ENCODE measurements at regions not wholly inside any gene's neighbourhood (a gene's known extent, or its start where the extent isn't known, plus 50 kb on each side); places are given as distances from the start of the nearest gene placed in this dataset.

DNA sequence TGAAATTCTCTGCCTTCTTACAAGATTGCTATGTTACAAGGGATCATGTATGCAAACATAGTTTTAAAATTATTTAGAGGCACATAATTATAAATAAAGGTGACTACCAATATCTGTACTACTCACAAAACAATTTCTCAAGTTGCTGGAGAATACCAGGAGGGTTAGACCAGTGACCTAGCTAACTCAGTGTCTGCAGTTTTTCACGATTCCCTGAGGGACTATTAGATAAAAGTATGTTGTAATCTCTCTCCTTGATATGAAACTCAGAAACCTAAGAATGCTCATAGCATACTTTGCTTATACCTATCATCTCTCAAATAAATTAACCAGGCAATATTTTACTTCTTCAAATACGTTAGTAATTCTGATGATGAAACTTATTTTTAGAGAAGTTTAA lies 534.0 kb upstream of the ANKRD30A start:
- FAIRE-seq, result no peak

DNA sequence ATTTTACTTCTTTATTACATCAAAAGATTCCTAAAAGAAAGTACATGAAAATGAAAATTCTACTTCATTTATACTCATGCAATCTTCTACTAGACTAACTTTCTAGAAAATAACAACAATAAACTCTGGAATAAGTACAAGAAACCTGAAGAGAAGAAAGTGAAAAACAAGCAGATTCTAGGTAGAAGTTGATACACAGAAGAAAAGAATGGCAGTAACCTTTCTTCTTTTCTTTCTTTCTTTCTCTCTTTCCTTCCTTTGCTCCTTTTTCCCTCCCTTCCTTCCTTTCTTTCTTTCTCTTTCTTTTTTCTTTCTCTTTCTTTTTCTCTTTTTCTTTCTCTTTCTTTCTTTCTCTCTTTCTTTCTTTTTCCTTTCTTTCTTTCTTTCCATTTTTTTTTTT lies 541.7 kb upstream of the ANKRD30A start:
- DNase-seq (ENCODE audit: insufficient read length, low spot score) (no peak), FAIRE-seq (no peak)
- TF ChIP-seq POLR2A (IDR thresholded peaks at IDR 0.05; ENCODE audit: low read depth, low read length), result no peak

More for the DNA sequence above, 534.0 kb upstream of the ANKRD30A start:
- DNase-seq (ENCODE audit: insufficient read length, low spot score), result no peak
- no peak for TF ChIP-seq POLR2A (IDR thresholded peaks at IDR 0.05; ENCODE audit: low read depth, low read length)

DNA sequence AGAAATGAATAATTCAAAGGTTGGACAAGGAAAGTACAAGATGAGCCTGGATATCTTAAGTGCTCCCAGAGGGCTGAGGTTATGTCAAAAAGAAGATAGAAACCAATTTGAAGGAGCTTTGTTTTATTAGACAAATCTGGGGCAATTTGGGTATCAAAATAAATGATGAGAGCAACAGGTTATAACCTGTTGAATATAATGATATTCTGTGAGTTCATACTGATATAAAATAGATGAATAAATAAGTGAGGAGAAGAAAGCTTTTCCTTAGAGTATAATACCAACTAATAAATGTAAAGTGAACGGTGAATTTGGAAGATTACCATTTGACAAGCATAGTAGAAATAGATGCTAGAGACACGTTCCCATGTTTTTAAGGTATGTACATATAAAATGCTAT lies 544.2 kb upstream of the ANKRD30A start:
- no peak for DNase-seq (ENCODE audit: insufficient read length, low spot score)
- FAIRE-seq, result no peak
- no peak for TF ChIP-seq POLR2A (IDR thresholded peaks at IDR 0.05; ENCODE audit: low read depth, low read length)

DNA sequence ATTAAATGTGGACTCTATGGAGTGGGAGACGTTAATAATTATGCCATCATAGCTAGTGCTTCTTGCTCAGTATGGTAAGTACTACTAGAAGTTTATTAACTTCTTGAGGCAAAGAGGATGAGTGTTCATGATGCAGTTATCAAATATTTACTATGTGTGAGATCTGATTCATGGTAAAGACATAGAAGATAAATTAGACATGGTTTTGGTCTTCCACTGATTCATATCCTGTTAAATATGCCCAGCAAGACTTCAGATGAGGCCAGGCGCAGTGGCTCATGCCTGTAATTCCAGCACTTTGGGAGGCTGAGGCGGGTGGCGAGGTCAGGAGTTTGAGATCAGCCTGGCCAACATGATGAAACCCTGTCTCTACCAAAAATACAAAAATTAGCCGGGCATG lies 547.1 kb upstream of the ANKRD30A start:
- TF ChIP-seq POLR2A (IDR thresholded peaks at IDR 0.05; ENCODE audit: low read depth, low read length), result no peak
- DNase-seq (ENCODE audit: insufficient read length, low spot score) (peak; percentile 31), FAIRE-seq (peak; percentile 57)

DNA sequence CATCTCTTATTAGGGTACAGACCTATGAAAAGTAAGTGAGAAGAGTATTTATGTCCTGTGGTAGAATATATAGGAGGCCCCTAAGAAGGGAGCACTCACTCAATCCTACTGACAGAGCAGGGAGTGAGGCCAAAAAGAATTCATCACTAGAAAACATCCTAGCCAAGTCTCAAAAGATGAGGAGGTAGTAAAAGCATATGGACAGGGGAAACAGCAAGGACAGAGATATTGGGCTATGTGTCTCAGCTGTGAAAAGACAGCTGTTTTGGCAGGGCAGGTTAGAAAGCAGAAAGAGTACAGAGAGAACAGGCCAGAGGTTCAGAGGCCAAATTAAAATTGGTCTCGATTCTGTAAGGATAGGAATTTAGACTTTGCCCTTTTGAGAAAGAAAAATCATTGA lies 548.3 kb upstream of the ANKRD30A start:
- FAIRE-seq, result peak; percentile 57
- no peak for TF ChIP-seq POLR2A (IDR thresholded peaks at IDR 0.05; ENCODE audit: low read depth, low read length)

DNA sequence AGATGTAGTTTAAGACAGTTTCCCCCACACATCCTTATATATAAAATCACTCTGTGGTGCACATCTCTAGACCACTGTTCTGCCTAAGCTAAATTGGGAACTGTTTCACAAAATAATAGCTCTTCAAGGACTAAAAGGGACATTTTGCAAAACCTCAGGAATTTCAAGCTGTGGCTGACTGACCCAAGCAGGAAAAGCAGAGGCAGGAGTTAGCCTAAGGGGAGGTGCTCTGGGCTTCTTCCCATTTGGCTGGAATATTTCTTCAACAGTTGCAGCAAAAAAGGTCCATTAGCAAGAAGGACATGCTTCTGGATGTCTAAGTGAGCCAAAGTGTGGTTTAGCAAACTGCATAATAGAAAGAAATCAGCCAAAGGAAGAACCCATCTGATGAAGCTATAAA lies 551.2 kb upstream of the ANKRD30A start:
- no peak for DNase-seq (ENCODE audit: insufficient read length, low spot score)
- no peak for FAIRE-seq
- TF ChIP-seq POLR2A (IDR thresholded peaks at IDR 0.05; ENCODE audit: low read depth, low read length), result no peak

More for the DNA sequence above, 548.3 kb upstream of the ANKRD30A start:
- no peak for DNase-seq (ENCODE audit: insufficient read length, low spot score)

DNA sequence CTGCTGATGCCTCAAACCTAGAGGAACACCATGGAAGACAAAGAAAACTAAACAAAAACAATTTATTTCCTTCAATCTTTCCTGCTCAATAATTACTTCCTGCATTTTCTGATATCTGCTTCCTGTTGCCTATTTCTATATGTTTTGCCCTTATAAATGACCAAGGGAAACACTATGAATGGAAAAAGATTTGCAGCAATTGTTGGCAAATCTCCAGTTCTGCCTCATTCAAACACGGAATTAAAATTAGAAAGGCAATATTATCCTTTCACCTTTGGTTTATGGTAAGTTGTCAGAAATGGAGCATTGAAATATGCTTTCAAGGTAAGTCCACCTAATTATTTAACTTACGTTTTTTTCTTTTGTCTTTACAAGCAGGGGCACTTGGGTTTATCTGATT lies 552.2 kb upstream of the ANKRD30A start:
- no peak for DNase-seq (ENCODE audit: insufficient read length, low spot score)
- no peak for FAIRE-seq
- TF ChIP-seq POLR2A (IDR thresholded peaks at IDR 0.05; ENCODE audit: low read depth, low read length), result no peak

DNA sequence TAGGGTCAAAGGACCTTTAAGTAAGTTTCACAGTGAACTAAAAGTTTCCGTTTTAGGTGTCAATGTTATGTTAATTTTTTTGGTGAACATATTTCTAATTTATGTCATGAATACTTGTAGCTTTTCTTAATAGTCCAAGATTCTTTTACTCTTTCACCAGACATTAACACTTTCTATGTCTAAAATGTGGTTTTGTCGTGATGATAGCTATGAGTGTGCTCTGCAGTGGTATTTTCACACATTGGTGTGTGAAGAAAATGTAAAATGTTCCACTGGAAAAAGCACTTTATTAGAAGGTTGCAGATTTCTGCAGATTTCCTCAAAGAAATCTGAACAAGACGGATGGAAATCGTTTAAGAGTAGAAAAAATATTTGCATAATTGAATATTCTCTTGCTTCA lies 561.0 kb upstream of the ANKRD30A start:
- TF ChIP-seq POLR2A (IDR thresholded peaks at IDR 0.05; ENCODE audit: low read depth, low read length), result no peak
- DNase-seq (ENCODE audit: insufficient read length, low spot score), result no peak
- FAIRE-seq, result no peak

DNA sequence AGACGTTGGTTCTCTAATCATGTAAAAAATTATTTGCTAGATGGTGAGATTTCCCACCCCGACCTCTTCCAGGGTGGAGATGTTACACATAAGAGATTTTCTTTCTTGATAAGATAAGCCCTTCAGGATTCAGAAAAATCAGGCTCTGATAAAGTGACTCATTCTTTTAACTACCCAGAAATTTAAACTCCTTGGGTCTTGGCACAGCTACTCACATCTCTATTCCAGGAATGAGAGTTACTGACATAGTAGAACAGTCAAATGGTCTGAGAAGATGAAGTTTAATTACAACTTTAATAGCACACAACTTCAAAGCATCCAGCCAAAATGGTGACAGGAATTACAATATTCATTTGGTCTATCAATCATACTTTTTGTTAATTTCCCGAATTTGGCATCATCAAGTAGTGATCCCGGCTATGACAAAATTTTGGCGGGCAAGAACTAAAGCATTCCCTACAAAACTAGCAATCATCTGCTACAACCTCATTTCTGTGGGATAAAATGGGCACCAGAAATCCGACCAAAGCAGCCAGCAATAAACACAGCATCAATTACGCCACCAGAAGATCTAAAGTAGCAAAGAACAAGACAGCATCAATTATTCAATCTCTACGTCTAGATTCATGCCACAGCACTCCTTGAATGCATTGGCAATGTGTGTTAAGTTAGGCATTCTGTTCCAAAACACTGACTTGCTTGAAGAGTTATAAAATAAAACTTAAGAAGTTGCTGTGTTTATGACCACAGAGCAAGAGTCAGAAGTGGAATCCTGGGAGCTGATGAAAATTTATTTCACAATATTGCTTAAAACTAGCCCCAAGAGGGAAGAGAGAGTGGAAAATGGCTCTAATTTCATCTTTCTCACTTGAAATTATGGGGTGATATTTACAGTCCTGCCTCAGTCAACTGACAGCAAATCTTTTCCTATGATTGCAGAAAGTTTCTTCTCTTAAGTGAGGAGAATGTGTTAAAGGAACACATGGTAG lies 565.7 kb upstream of the ANKRD30A start:
- peak; percentile 41 for FAIRE-seq

DNA sequence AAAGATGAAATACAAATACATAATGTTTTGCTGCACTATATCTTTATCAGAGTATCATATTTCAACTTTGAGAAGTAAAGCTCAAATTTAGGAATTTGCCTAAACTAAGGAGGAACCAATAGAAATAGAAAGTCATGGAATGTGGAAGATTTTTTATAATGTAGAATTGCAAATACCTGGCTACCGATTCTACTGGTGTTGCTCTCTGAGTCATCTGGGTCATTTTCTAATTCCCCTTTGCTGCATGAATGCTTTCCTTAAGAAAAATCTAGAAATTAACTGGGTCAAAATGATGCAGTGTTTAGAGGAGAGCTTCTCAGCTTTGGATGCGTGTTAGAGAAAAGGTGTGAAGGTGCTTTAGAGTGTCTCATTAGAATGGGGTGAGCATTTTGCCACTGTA lies 568.9 kb upstream of the ANKRD30A start:
- no peak for TF ChIP-seq POLR2A (IDR thresholded peaks at IDR 0.05; ENCODE audit: low read depth, low read length)
- no peak for FAIRE-seq
- DNase-seq (ENCODE audit: insufficient read length, low spot score), result no peak

More for the DNA sequence above, 565.7 kb upstream of the ANKRD30A start:
- DNase-seq (ENCODE audit: insufficient read length, low spot score), result no peak
- TF ChIP-seq POLR2A (IDR thresholded peaks at IDR 0.05; ENCODE audit: low read depth, low read length), result no peak

DNA sequence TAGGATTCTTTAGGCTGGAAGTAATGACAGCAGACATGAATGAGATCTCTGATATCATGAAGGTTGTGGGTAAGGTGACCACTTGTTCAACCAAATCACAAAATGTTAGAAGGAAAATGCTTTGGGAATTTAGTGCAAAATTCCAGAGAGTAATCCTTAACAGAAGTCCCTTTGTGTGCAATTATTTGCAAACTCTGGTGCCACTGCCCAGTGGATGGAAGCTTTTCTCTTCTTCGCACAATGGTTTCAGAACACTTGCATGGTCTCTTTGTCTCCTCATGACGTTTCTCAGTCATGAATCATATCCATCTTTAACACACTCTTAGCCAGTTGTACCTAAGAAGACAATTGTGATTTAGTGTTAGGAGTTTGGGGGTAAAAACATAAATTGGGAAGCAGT lies 570.4 kb upstream of the ANKRD30A start:
- TF ChIP-seq POLR2A (IDR thresholded peaks at IDR 0.05; ENCODE audit: low read depth, low read length), result no peak
- DNase-seq (ENCODE audit: insufficient read length, low spot score) (no peak), FAIRE-seq (peak; percentile 64)

DNA sequence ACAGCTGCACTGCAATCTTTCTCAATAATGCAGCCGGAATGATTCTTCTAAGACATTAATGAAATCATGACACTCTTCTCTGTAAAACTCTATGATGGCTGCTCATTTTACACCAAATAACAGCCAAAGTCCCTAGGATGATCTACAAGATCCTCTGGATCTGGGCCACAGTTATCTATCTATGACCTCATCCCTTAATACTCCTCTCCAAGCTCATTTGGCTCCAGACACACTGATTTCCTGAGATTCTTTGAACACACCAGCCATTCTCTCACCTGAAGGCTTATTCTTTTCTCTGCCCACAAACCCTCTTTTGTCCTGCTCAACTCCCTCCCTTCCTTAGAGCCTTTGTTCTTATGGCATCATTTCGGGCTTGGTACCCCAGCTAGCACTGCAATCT lies 577.4 kb upstream of the ANKRD30A start:
- TF ChIP-seq POLR2A (IDR thresholded peaks at IDR 0.05; ENCODE audit: low read depth, low read length), result no peak
- no peak for DNase-seq (ENCODE audit: insufficient read length, low spot score)
- no peak for FAIRE-seq

DNA sequence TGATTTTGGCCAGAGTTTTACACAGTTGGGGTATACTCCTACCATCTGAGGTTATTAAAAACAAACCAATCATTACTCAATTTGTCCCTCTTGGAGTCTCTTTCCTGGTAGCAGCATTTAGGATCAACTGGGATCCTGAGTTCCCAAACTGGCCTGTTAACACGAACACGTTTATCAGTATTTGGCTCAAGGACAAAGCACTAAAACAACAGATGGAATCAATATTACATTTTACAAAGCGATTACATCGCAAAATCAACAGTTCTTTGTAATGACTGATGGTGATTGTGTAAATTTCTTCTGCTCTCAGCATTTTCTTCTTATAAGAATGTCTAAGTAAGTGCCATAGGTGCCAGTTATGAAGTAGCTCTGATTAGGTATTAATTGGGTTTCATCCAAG lies 582.9 kb upstream of the ANKRD30A start:
- no peak for TF ChIP-seq POLR2A (IDR thresholded peaks at IDR 0.05; ENCODE audit: low read depth, low read length)
- no peak for DNase-seq (ENCODE audit: insufficient read length, low spot score)
- no peak for FAIRE-seq

DNA sequence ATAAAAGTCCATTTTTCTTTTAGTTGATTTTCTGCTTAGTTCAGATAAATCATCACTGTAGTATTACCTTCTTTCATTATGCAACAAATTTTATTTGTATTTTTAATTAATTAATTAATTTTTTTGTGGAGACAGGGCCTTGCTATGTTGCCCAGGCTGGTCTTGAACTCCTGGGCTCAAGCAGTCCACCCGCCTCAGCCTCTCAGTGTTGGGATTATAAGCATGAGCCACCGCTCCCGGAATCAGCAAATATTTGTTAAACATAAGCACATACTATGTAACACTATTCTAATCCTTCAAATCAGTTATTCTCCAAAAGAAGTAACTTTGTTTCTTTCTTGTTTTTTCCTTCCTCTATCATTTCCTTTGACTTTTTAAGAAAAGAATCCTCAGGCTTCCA lies 584.8 kb upstream of the ANKRD30A start:
- TF ChIP-seq POLR2A (IDR thresholded peaks at IDR 0.05; ENCODE audit: low read depth, low read length), result no peak
- FAIRE-seq (no peak), DNase-seq (ENCODE audit: insufficient read length, low spot score) (no peak)

DNA sequence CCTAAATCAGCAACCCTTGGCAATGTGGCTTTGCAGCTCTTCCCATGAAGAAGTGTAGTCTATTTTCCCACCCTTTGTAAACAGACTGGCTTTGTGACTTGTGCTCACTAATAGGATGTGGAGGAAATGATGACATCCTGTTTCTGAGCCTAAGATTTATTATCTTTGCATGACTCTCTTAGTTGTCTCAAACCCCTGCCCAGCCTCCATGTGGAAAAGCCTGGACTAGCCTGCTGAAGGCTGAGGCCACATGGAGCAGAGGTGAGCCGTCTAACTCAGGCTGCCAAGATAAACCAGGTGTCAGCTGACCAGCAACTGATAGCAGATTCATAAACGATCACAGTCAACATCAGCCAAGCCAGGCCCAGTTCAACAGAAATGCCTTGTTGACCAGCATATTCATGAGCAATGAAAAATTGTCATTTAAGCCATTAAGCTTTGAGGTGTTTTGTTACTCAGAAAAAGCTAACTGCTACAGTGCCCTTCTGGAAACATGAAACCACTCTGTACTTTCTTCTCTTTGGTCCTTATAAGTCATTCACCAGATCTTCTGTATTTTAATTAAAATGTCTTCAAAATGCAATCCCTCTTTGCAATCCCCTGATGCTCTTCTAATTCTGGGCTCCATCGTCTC lies 586.3 kb upstream of the ANKRD30A start:
- FAIRE-seq, result peak; percentile 97
- DNase-seq (ENCODE audit: insufficient read length, low spot score), result peak; percentile 19
- no peak for TF ChIP-seq POLR2A (IDR thresholded peaks at IDR 0.05; ENCODE audit: low read depth, low read length)
